Breast epithelium (tissue), 3 donors: ENCODE measurements at regions not wholly inside any gene's neighbourhood (a gene's known extent, or its start where the extent isn't known, plus 50 kb on each side); places are given as distances from the start of the nearest gene placed in this dataset.

ENCODE experiments used
- POLR2A ChIP-seq: fragments of 450-650 bp; IDR thresholded peaks from one replicate; pipeline ENCODE4 v1.6.1; 2016; ENCODE audit warnings: antibody characterized with exemption, mild to moderate bottlenecking, moderate library complexity
- POLR2AphosphoS5 ChIP-seq, 3 donors: sonication (generic); formaldehyde crosslinking; IDR thresholded peaks; one replicate each; pipeline ENCODE4 v1.6.1; 2017; ENCODE audit warnings: antibody characterized with exemption in 3 of 3
- TF ChIP-seq, protein P1 (sequence below), 3 donors: fragments of 450-650 bp; IDR thresholded peaks; one replicate each; pipeline ENCODE4 v1.5.1; 2016 to 2017; ENCODE audit warnings: antibody characterized with exemption in 3 of 3, mild to moderate bottlenecking in 3 of 3, moderate library complexity in 3 of 3

DNA sequence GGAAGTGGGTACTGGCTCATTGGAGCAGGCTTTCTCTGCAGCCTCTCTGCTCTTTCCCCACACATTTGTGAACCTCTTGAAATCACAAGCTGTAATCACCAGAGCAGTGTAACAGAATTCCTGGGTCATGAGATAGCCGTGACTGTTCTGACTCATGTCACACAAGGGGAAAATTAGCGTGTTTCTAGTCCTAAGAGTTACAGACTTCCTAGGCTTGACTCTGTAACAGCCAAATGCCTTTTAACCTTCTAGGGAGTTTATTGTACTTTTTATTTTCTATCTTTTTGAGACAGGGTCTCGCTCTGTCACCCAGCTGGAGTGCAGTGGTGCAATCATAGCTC, 54.7 kb upstream of the TRAK1 start:
- TF ChIP-seq, protein P1, sequence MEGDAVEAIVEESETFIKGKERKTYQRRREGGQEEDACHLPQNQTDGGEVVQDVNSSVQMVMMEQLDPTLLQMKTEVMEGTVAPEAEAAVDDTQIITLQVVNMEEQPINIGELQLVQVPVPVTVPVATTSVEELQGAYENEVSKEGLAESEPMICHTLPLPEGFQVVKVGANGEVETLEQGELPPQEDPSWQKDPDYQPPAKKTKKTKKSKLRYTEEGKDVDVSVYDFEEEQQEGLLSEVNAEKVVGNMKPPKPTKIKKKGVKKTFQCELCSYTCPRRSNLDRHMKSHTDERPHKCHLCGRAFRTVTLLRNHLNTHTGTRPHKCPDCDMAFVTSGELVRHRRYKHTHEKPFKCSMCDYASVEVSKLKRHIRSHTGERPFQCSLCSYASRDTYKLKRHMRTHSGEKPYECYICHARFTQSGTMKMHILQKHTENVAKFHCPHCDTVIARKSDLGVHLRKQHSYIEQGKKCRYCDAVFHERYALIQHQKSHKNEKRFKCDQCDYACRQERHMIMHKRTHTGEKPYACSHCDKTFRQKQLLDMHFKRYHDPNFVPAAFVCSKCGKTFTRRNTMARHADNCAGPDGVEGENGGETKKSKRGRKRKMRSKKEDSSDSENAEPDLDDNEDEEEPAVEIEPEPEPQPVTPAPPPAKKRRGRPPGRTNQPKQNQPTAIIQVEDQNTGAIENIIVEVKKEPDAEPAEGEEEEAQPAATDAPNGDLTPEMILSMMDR (IDR thresholded peaks at IDR 0.05): no peak
- peak in 2 of 3 donors; percentile 30 to 43 for TF ChIP-seq POLR2AphosphoS5 (IDR thresholded peaks at IDR 0.05)
- no peak for TF ChIP-seq POLR2A
